Stomach (tissue), 8 donors: ENCODE measurements at regions not wholly inside any gene's neighbourhood (a gene's known extent, or its start where the extent isn't known, plus 50 kb on each side); places are given as distances from the start of the nearest gene placed in this dataset.
A peak's percentile ranks its signal among the peaks of the same experiment; 100 is the strongest.

Experiments
- DNase-seq, 2 donors: peaks; one replicate each; pipeline versions ENCODE4 v3.0.0 to v3.0.0-alpha.2; 2013 to 2019
- H3K27ac ChIP-seq, 5 donors: fragments of 200-600 bp in 4 of 5; sonication (generic) in 4 of 5; one replicate each; pipeline ENCODE4 v1.5.1; 2013 to 2019; ENCODE audit warnings: mild to moderate bottlenecking in 1 of 5, moderate library complexity in 1 of 5
- H3K27me3 ChIP-seq, 3 donors: fragments of 200-600 bp; sonication (generic); one replicate each; pipeline ENCODE4 v1.5.1; 2017 to 2019; ENCODE audit warnings: mixed run types in 1 of 3
- H3K36me3 ChIP-seq, 4 donors: fragments of 200-600 bp; sonication (generic); 1 replicate in 3 of 4; 2 replicates in 1 of 4; pipeline ENCODE4 v1.5.1; 2016 to 2019
- H3K4me1 ChIP-seq, 4 donors: fragments of 200-600 bp; sonication (generic); one replicate each; pipeline ENCODE4 v1.5.1; 2016 to 2019
- H3K4me3 ChIP-seq, 4 donors: fragments of 200-600 bp; sonication (generic) in 3 of 4; one replicate each; pipeline ENCODE4 v1.5.1; 2016 to 2019; ENCODE audit warnings: mild to moderate bottlenecking in 1 of 4
- H3K9me3 ChIP-seq, 4 donors: fragments of 200-600 bp; sonication (generic); one replicate each; pipeline ENCODE4 v1.5.1; 2016 to 2019
- EP300 ChIP-seq: sonication (generic); formaldehyde crosslinking; IDR thresholded peaks from one replicate; pipeline ENCODE4 v1.6.1; 2017; ENCODE audit warnings: antibody characterized with exemption
- POLR2A ChIP-seq, 4 donors: fragments of 450-650 bp; IDR thresholded peaks; one replicate each; pipeline ENCODE4 v1.6.1; 2016; ENCODE audit warnings: antibody characterized with exemption in 4 of 4, control low read depth in 2 of 4, mild to moderate bottlenecking in 1 of 4, moderate library complexity in 1 of 4
- POLR2AphosphoS5 ChIP-seq, 3 donors: sonication (generic); formaldehyde crosslinking; IDR thresholded peaks; one replicate each; pipeline ENCODE4 v1.6.1; 2016; ENCODE audit warnings: antibody characterized with exemption in 3 of 3
- WGBS, 5 donors: extraction: QIAGEN DNeasy Blood & Tissue Kit in 3 of 5; methylation state at CpG; one replicate each; pipeline versions ENCODE4 v1.1.5 to v1.1.7; 2013 to 2018; 5-methylcytosine and 5-hydroxymethylcytosine counted together
- intact Hi-C: fragments of 100-400 bp; cut with DNase I; formaldehyde crosslinking; loops from one replicate; pipeline ENCODE4 v1.15.1; 2023; ENCODE audit warnings: low total_unique reads
- TF ChIP-seq, protein P1 (sequence below), 7 experiments: fragments of 450-650 bp in 4 of 7; fragments of 200-600 bp in 3 of 7; sonication (generic) in 3 of 7; IDR thresholded peaks; one replicate each; pipeline ENCODE4 v1.5.1; 2016 to 2019; ENCODE audit warnings: antibody characterized with exemption in 7 of 7, control low read depth in 2 of 7, mild to moderate bottlenecking in 1 of 7
- donor health status: healthy with polysubstance abuse.
- donor health status: Bipolar disorder and iron deficiency.
- donor health status: healthy.

GRCh38 chr12:15050659-15051058, 77.8 kb downstream of the PDE6H start:
- peak in 1 of 2 donors; percentile 40 for DNase-seq
- WGBS, 5 donors, result 39 to 69% (median 67%) methylated on average over 2 of the region's 2 CpGs
- intact Hi-C loops, result no loop called here
- Histone ChIP-seq H3K9me3 (no peaks in the 10 kb centered on the region), H3K4me1 (peaks cover 0 to 9% (median 2%) of the 10 kb centered on the region in 4 donors), H3K36me3 (no peaks in the 10 kb centered on the region), H3K27ac (no peak overlapping the region), H3K4me3 (no peak overlapping the region), H3K27me3 (no peaks in the 10 kb centered on the region)
- TF ChIP-seq, protein P1, sequence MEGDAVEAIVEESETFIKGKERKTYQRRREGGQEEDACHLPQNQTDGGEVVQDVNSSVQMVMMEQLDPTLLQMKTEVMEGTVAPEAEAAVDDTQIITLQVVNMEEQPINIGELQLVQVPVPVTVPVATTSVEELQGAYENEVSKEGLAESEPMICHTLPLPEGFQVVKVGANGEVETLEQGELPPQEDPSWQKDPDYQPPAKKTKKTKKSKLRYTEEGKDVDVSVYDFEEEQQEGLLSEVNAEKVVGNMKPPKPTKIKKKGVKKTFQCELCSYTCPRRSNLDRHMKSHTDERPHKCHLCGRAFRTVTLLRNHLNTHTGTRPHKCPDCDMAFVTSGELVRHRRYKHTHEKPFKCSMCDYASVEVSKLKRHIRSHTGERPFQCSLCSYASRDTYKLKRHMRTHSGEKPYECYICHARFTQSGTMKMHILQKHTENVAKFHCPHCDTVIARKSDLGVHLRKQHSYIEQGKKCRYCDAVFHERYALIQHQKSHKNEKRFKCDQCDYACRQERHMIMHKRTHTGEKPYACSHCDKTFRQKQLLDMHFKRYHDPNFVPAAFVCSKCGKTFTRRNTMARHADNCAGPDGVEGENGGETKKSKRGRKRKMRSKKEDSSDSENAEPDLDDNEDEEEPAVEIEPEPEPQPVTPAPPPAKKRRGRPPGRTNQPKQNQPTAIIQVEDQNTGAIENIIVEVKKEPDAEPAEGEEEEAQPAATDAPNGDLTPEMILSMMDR (IDR thresholded peaks at IDR 0.05), result no peak
- TF ChIP-seq POLR2A (IDR thresholded peaks at IDR 0.05) (no peak), POLR2AphosphoS5 (IDR thresholded peaks at IDR 0.05) (no peak), EP300 (no peak)

DNA sequence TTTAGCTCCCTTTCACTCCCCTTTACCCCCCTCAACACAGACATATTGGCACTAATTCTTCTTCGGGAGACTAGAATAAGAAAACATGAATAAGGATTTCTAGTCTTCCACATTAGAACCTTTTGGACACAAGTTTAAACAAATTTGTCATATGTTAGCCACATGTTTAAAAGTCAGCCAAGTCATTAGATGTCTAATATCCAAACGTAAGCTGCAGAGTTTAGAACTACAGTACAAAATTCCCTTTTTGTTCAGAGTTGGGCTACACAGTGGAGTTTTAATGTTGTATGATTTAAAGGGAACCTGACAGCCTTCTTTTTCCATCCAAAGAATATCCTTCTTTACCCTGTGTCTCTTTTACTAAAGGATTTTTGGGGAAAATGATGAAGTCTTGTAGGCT, 79.8 kb downstream of the PDE6H start:
- 43 to 72% (median 57%) methylated on average over 2 of the region's 2 CpGs for WGBS, 5 donors
- intact Hi-C loops, result no loop called here

DNA sequence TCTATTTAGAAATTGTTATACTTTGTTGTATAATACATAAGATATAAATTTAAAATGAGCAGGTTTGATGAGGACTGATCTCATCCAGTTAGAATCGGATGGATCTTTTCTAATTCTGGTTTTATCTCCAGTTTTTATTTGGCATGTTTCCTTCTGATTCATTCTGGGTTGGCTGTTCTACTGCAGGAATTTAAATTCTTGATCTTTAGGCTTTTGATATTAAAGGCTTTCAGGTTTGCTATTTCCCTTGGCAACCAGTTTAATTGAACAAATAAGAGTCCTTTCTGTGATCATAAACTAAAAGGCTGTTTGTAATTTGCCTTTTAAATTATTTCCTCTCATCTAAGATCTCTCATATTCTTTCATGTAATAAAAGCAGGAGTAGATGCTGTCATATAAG, 83.4 kb downstream of the PDE6H start:
- WGBS, 5 donors, result 35 to 74% (median 59%) methylated on average over 1 of the region's 1 CpG
- Histone ChIP-seq H3K4me3 (no peak overlapping the region), H3K27ac (no peak overlapping the region), H3K4me1 (no peaks in the 10 kb centered on the region), H3K27me3 (no peaks in the 10 kb centered on the region), H3K9me3 (no peaks in the 10 kb centered on the region), H3K36me3 (no peaks in the 10 kb centered on the region)
- TF ChIP-seq EP300 (no peak), POLR2AphosphoS5 (IDR thresholded peaks at IDR 0.05) (no peak), POLR2A (IDR thresholded peaks at IDR 0.05) (no peak)
- TF ChIP-seq, protein P1 (IDR thresholded peaks at IDR 0.05), result no peak
- intact Hi-C loops, result no loop called here
- DNase-seq, result no peak

More for the DNA sequence above, 79.8 kb downstream of the PDE6H start:
- peaks cover 0 to 7% (median 2%) of the 10 kb centered on the region in 4 donors for H3K4me1 ChIP-seq
- H3K27me3 ChIP-seq, result no peaks in the 10 kb centered on the region
- H3K4me3 ChIP-seq, result no peak overlapping the region
- H3K36me3 ChIP-seq, result no peaks in the 10 kb centered on the region
- peak in 1 of 2 donors; percentile 40 for DNase-seq
- H3K9me3 ChIP-seq, result no peaks in the 10 kb centered on the region
- TF ChIP-seq POLR2AphosphoS5 (IDR thresholded peaks at IDR 0.05), result no peak
- TF ChIP-seq EP300, result no peak
- TF ChIP-seq POLR2A (IDR thresholded peaks at IDR 0.05), result no peak
- TF ChIP-seq, protein P1 (IDR thresholded peaks at IDR 0.05), result no peak
- H3K27ac ChIP-seq, result peak overlapping the region in 1 of 5 donors; percentile 27
